AG04449 (cell line): ENCODE measurements at regions not wholly inside any gene's neighbourhood (a gene's known extent, or its start where the extent isn't known, plus 50 kb on each side); places are given as distances from the start of the nearest gene placed in this dataset.

Experiments used
- CTCF ChIA-PET: fragments of 350-600 bp; formaldehyde crosslinking; extraction: SDS; loops from one replicate; lab custom pipeline; 2021; ENCODE audit warnings: antibody characterized with exemption; lab: Yijun Ruan, JAX
- POLR2A ChIA-PET: fragments of 400-600, 350-600 bp; formaldehyde crosslinking; extraction: SDS; loops from one replicate; lab custom pipeline; 2020; ENCODE audit warnings: antibody characterized with exemption, inconsistent platforms; lab: Yijun Ruan, JAX
- DNase-seq: peaks from one replicate; pipeline ENCODE4 v3.0.0-alpha.2; 2010; ENCODE audit warnings: low read depth, low spot score
- H3K4me3 ChIP-seq: 2 replicates; pipeline ENCODE4 v1.5.1; 2011; ENCODE audit warnings: low read depth, mild to moderate bottlenecking, control low read depth, low read length
- TF ChIP-seq, protein P1 (sequence below): IDR thresholded peaks from one replicate; pipeline ENCODE4 v1.5.1; 2011; ENCODE audit warnings: mild to moderate bottlenecking, moderate library complexity, low read length, control low read depth, inconsistent platforms; ENCODE audit not compliant: insufficient read depth; ENCODE audit errors: missing control alignments

DNA sequence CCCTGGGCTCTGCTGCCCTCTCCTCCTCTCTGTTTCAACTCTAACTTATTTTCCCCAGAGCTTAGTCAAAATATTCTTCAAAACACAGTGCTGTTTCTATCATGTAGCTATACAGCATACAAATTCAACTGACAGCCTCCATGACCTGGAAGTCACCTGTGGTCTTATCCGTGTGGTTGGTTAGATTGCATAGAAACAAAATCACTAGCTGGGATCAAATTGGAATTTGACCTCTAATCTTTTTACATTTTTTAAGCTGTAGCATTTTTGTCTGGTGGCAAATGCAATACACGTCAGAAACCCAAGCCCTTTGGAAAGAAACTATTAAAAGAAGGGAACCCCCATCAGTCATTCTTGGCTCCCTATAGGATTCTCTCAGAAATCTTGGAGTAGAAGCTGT is 57.3 kb downstream of the ABCC12 start:
- CTCF ChIA-PET = interaction anchor here (0.9 to 1.5 kb wide), 2 partner anchors 43 to 58 kb away, joined by 3 to 4 read pairs; no protein-coding TSS in a partner anchor
- DNase-seq = no peak
- TF ChIP-seq, protein P1, sequence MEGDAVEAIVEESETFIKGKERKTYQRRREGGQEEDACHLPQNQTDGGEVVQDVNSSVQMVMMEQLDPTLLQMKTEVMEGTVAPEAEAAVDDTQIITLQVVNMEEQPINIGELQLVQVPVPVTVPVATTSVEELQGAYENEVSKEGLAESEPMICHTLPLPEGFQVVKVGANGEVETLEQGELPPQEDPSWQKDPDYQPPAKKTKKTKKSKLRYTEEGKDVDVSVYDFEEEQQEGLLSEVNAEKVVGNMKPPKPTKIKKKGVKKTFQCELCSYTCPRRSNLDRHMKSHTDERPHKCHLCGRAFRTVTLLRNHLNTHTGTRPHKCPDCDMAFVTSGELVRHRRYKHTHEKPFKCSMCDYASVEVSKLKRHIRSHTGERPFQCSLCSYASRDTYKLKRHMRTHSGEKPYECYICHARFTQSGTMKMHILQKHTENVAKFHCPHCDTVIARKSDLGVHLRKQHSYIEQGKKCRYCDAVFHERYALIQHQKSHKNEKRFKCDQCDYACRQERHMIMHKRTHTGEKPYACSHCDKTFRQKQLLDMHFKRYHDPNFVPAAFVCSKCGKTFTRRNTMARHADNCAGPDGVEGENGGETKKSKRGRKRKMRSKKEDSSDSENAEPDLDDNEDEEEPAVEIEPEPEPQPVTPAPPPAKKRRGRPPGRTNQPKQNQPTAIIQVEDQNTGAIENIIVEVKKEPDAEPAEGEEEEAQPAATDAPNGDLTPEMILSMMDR = no peak
- H3K4me3 ChIP-seq = no peak overlapping the region
- POLR2A ChIA-PET = interaction anchor here (0.6 kb wide), 1 partner anchor 14 kb away, joined by 3 read pairs; no protein-coding TSS in a partner anchor

DNA sequence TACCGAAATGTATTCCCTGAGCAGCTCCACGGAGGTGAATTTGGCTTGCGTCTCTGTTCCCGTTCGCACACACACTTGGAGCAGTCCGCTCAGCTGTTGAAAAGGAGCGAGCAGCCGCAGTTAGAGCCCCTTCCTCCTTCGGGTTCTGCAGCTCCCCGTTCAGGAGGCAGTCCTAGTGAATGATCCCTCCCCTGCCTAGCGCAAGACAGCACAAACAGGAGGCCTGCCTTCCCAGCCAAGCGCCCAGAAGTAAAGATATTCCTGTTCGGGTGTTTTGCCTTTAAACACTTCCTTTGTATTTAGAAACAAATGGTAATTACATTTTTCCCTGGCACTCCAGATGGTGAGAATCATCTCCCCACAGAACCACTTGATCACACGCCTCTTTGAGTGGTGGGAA is 64.7 kb downstream of the ABCC12 start:
- ChIA-PET CTCF (no interaction called here), POLR2A (no interaction called here)
- no peak overlapping the region for H3K4me3 ChIP-seq
- DNase-seq = no peak
- TF ChIP-seq, protein P1 = no peak

DNA sequence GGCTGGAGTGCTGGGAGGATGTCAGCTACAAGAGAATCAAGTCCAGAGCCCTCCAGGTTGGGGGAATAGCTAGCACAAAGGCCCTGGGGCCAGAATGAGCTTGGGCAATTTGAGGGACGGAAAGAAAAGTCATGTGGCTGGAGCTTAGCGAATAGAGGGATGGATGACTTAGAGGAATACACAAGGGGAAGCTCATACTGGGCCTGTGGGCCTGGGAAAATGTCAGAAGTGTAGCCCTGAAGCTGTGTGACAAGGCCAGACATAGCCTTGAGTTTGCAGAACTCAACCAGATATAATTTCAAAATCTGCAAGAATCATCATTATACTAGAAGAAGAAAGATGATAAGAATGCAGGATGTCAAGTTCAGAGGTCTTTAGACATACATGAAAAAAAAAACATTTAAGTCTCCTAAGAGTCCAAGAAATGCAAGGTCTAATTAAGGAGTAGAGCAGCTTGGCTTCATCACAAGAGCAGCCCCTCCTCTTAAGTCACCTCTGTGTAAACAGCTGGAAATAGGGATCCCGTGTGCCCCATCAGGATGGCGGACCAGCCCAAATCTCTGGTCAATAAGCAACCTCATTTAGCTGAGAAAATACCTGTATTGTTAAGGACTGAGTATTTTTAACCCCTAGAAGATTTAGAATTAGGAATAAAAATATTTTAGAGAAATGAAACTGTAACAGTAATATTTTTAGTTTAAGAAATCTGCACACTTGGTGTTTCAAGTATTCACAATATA is 66.6 kb downstream of the ABCC12 start:
- ChIA-PET POLR2A (no interaction called here), CTCF (interaction anchor here (1.1 kb wide), 1 partner anchor 24 kb away, joined by 3 read pairs; no protein-coding TSS in a partner anchor)
- no peak overlapping the region for H3K4me3 ChIP-seq

DNA sequence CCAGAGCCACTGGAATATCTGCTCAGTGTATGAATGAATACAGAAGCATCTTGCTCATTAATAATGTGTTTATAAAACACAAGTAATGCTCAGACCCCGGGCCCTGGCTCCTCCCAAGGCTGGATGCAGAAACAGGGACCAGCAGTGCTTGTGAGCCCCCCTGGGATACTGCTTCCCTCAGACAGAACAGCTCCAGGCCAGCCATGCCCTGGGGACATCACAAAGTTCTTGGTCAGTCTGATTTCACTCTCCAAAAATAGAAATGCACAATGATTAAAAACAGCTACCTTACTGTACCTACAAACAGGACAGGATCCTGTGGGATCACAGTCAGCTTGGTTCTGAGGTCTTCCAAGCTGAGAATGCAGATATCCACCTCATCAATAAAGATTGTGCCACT is 68.2 kb downstream of the ABCC12 start:
- DNase-seq = no peak

More for the DNA sequence above, 66.6 kb downstream of the ABCC12 start:
- no peak for DNase-seq
- TF ChIP-seq, protein P1 = no peak

DNA sequence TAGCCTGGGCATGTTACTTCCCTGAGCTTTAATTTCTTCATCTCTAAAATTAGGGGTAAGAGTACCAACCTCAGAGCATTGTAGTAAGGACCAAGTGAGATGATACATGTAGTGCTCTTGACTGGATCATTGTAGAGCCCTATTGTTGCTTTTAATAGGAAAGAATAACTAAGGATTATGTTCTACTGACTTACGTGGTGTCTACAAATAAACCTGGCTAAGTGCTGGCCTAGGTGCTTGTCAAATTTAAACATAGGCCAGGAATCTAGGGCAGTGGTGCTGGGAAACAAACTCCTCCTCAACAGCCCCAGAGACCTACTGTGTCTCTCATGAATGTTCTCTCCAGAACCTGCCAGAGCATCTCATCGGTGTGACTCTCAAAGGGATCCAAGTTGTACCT is 69.4 kb downstream of the ABCC12 start:
- DNase-seq = no peak
- ChIA-PET POLR2A (interaction anchor here (0.6 kb wide), 1 partner anchor 13 kb away, joined by 3 read pairs; no protein-coding TSS in a partner anchor), CTCF (interaction anchor here (1.0 kb wide), 1 partner anchor 945 kb away, joined by 5 read pairs; no protein-coding TSS in a partner anchor)
- TF ChIP-seq, protein P1 = no peak
- H3K4me3 ChIP-seq = no peak overlapping the region

More for the DNA sequence above, 68.2 kb downstream of the ABCC12 start:
- TF ChIP-seq, protein P1 = no peak
- no peak overlapping the region for H3K4me3 ChIP-seq
- ChIA-PET POLR2A (no interaction called here), CTCF (interaction anchor here (1.0 kb wide), 1 partner anchor 946 kb away, joined by 5 read pairs; no protein-coding TSS in a partner anchor)

DNA sequence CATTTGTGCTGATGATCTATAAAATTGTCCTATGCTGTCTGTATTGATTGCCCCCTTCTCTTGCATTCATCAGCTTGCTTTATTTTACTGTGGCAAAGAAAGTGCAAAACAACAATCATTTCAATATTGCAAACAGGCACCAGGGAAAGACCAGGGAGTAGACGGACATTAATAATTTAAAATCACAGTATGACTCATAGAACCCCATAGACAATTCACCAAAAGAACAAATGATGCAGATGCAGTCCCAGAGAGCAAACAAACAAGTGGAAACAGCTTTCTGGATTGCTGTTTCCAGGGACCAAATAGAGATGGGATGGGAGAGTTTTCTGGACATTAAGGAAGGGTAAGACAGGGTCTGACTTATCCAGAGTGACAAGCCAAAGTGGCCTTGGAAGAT is 70.1 kb downstream of the ABCC12 start:
- TF ChIP-seq, protein P1 = no peak
- no peak overlapping the region for H3K4me3 ChIP-seq
- ChIA-PET CTCF (no interaction called here), POLR2A (interaction anchor here (0.6 kb wide), 1 partner anchor 14 kb away, joined by 3 read pairs; no protein-coding TSS in a partner anchor)
- DNase-seq = no peak
